ENCODE measurements at regions not wholly inside any gene's neighbourhood (a gene's known extent, or its start where the extent isn't known, plus 50 kb on each side); places are given as distances from the start of the nearest gene placed in this dataset.

GRCh38 chr5:136726506-136726905 lies 361.2 kb upstream of the TRPC7 start:
- no peak for TF ChIP-seq TAF1 (IDR thresholded peaks at IDR 0.05; ENCODE audit: borderline replicate concordance, insufficient read depth, low read length)
- no peak for TF ChIP-seq REST (IDR thresholded peaks at IDR 0.05; ENCODE audit: insufficient read depth in 1 of 2, low read depth in 2 of 2, low read length in 2 of 2)
- no peak for TF ChIP-seq POLR2AphosphoS5 (IDR thresholded peaks at IDR 0.05; ENCODE audit: low read depth, low read length)
- no peak for TF ChIP-seq SIN3A (IDR thresholded peaks at IDR 0.05; ENCODE audit: borderline replicate concordance, insufficient read depth, low read length)
- no peak for TF ChIP-seq FOXP2 (optimal IDR thresholded peaks at IDR 0.05; ENCODE audit: borderline replicate concordance, extremely low read depth, extremely low read length, insufficient read depth)
